GM21515 (cell line): ENCODE measurements at regions not wholly inside any gene's neighbourhood (a gene's known extent, or its start where the extent isn't known, plus 50 kb on each side); places are given as distances from the start of the nearest gene placed in this dataset.

Experiments
- ATAC-seq: cut with Tn5 transposase; IDR thresholded peaks from one replicate; pipeline ENCODE4 v1.9.1; 2021; ENCODE audit not compliant: unreplicated experiment

DNA sequence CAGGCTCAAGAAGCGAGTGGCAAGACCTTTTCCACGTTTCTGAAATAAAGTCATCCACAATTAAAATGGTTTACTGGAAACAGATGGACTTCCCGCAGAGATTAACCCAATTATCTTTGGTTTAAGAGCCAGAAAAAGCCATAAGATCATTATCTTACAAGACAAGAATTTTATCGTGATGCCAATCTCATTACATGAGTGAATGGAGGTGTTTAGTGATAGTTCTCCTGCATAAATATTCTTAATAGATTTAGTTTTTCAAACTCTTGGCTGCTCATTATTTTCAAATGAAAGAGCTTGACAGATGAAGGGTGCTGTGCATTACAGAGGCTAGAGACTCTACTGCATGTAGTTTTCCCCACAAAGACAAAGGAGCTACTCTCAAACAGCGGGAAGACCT, 1028.4 kb upstream of the PIK3C3 start:
- no peak for ATAC-seq

DNA sequence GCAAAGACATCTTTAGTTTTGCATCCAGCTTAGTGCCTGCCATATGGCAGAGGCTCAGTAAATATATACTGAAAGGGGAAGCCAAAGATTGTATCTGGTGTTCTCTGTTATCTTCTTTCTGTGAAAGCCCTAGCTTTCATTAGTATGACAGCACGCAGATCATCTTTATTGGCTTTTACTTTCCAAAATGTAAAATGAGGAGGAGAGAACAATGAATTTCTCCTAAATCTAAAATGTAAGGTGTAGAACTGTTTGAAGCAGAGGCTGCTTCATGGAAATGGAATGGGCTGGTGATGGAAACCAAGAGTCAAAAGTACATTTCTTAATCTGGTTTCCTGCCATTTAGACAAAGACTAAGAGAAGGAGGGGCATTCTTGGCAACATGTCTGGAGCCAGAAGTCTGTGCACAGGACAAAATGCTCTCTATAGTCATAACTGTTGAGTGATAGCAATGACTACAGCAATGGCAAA, 1029.9 kb upstream of the PIK3C3 start:
- no peak for ATAC-seq

DNA sequence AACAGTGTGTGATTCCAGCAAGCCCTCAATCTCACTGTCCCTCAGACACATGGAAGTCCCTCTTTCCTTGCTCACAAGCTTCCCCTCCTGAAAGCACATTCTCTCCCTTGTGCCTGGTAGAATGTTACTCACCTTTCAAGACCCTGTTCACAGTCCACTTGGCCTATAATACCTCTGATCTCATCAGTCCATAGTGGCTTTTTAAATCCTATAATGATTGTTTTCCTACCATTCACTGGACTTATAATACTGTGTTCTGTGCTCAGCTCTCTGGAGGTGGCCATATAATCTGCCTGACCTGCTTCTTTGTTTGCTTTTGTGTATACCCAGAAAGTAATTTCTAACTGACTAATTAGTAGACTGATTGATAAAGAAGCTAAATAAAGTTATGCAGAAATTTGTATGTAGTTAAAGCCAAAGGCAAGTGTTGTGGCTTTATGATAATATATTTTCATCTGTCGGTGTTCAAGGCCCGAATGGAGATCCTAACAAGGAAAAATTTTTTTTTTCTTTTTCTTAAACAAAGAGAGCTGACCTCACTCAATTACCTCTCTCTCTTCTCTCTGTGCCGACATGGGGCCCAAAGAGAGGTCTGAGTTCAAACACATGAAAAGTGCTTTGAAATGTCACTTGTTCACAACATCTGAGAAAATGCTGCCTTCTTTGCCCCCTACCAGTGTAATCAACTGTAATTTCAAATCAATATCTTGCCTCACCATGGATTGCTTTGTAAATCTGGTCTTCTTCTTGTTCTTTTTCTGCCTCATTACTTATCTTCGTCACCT, 1033.0 kb upstream of the PIK3C3 start:
- no peak for ATAC-seq

DNA sequence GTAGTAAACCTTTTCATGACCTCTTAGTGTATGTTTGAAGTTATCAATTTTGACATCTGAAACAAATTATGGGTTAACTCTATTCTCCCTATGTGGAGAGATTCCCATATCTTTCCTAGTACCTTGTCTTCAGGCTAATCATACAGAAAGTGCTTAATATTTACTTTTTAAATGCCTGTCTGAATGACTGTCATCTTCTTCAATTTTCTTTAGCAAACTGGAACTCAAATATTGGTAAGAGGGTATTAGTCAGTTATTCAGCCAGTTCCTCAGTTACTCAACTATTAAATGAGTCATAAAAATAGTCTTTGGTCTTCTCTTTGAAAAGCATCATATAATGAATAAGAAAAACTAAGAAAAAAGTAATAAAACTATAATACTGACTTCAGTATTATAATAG, 1038.0 kb upstream of the PIK3C3 start:
- no peak for ATAC-seq

DNA sequence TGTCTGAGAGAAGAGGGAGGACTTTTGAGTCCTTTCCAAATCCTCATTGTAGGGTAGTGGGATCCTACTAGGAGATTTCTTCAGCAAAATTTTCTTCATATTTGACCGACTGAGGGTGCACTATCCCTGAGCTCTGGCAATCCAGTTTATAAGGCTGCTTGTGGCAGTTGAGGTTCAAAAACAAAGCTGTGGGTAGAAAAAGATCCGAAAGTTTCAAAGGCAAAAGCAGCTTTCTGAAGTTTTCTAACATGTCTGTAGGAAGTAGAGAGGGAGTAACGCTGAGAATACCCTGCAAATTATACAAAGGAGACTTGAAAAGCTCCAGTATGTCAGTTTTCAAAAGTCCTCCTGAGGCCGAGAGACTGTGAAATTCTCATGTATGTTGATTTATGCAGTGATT, 1039.3 kb upstream of the PIK3C3 start:
- no peak for ATAC-seq

DNA sequence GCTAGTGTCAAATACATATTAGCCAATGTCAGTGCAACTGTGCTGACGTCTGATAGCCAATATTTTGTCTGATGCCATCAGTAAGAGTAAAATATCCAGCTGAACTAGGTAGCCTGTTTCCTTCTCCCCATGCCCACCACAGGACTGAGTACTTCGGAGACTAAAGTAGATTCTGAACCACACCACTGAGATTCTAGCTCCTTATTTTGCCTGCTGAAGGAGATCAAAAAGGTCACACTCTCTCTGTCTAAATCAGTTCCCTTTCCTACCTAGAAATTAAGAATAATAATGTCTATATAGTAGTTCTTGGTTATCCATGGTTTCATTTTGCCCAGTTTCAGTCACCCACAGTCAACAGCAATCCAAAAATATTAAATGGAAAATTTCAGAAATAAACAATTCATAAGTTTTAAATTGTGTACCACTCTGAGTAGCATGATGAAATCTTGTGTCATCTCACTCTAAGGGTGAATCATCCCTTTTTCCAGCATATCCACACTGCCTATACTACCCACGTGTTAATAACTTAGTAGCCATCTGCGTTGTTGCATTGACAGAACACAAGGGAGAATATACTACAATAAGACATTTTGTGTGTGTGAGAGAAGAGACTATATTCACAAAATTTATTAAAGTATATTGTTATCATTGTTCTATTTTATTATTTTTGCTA, 1043.3 kb upstream of the PIK3C3 start:
- no peak for ATAC-seq

DNA sequence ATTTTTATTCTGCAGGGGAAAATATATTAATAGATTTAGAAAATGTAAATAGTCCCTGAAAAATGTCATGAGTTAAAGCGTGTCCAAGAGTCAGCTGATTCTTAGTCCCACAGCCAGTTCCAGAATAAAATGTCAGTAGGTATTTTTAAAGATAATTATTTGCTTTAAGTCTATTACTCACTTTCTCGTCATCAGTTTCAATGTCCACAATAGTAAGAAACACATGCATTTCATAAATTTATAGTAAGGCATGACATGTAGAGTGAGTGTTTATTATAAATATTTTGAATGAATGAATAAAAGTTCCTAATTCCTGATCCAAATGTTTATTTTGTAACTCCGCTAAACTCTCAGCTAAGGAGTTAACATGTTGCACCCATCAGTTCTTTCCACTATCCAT, 1044.0 kb upstream of the PIK3C3 start:
- no peak for ATAC-seq

DNA sequence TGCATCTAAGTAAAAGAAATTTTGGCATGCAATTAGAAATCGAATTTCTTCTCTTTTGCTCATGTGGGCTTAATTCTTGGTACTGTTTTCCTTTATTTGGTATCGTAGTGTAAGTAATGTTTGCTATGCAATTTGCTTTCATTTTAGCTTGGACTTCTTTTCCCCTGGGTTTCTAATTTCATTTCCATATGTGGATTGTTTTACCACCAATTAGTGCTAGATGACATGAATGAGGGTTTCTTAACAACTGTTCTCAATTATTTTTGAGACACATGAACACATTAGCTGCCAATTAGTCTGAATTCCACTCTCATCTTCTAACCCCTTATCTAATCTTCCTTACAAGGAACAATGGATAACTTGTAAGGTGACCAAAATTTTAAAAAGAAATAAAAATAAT, 1047.2 kb upstream of the PIK3C3 start:
- ATAC-seq = no peak

DNA sequence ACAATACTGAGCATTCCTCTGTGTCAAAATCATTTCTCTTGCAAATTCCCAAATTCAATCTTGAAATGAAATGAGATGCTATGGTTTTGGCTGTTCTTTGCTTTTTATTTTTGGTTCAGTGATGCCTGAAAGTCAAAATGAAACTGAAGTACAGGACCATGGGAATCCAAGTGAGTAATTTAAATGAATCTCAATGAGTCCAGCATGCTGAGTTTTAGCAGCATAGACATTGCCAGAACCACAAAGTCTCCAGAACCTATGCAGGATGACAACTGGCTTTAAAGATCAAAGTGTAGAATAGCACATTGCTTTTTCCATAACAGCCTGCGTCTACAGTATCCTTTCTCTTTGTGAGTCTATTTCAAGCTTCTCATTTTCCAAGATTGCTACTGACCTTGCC, 1050.7 kb upstream of the PIK3C3 start:
- ATAC-seq = no peak

DNA sequence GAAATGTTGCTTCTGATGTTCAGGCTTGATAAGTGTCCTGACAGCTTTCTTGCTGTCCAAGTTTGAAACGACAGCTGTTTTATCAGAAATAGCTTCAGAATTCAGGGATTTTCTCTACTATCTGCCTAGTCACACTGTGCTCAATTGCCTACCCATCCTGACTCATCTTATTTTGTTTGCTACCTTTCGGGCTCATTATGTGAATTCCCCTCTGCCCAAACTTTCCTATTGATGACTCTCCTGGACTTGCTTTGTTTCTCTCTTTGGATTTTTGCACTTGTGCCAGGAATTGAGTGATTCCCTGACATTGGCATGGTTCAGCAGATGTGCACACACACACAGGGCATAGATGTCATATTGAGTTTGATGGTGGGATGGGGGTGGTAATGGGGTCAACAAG, 1052.6 kb upstream of the PIK3C3 start:
- ATAC-seq = no peak

DNA sequence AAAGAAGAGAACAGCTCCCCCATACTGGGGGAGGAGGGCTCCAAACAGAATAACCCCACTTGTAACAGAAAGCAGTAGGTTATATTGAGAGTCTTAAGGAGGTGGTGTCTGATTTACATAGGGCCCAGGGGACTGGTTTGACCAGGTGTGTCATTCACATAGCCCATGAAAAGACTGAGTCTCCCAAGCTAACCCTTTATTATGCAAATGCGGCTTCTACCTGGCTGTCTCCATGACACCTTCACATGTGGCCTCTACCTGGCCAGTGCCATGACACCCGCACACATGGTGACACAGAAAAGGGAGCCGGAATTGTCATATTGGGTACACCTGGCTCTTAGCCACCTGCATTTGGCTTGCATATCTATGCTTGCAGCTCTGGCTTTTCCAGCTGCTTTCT, 1057.2 kb upstream of the PIK3C3 start:
- no peak for ATAC-seq

DNA sequence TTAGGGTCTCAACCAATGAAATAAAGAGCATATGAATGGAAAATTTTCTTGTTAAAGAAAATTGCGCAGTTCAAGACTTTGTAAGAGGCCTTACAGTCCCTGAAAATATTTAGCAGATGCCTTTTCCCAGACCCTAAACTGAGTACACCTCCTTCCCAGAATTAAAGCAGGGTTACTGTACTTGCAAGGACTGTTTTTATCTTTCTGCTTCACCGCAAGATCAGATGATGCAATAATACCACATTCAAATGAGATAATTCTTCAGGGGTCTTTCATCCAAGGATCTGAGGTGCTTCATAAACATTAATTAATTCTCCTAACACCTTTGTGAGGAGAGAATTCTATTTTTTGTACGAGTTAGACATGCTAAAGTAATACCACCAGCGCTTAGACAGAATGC, 1071.8 kb upstream of the PIK3C3 start:
- ATAC-seq = no peak

DNA sequence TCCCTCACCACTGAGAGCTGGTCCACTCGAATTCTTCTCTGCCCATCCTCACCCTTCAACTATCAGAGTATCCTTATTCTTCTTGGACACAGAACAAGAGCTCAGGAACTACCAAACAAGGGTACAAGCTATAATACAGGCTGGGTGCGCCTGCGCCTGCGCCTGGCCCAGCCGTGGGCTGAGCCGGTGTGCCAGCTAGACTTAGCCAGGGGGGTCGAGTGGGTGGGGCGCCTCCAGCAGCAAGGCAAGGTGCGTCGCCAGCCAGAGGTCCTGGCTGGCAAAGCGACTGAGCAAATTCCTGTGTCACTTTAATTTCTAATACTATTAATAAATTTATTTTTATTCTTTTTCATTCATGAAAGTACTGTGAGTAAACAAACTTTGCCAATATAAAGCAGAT, 1072.6 kb upstream of the PIK3C3 start:
- ATAC-seq = no peak

DNA sequence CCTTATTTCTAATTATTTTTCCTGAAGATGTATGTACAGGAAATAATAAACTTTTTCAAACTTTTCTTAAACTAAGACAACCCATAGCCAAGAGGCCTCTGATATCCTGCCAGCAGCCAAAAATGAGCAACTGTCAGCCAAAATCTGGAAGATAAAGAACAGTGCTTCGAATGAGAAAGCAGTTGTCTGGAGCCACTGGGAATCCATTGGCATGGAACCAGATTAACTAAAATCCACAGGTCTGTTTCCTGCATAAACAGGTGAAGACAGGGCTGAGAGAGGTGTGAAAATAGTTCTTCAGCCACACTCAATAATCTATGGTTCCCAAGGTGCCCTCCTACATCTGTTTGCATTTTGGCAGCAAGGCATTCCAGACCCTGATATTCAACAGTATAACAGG, 1076.7 kb upstream of the PIK3C3 start:
- no peak for ATAC-seq

DNA sequence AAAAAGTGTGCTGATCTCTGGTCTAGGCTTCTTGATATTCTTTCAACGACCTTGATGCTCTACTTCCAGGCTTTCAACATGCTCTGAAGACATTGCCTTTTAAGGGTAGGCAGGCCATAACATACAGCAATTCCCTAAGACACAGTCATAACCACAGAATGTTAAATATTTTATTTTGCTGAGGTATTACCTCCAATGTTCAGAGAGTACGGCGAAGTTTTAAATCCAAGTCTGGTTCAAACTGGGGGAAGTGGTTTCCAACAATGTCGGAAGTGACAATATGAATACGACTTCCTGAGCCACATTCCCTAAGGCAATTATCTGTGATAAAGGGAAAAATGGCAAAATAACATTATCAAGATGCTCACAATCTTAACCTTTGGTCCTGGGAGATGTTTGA, 1077.9 kb upstream of the PIK3C3 start:
- no peak for ATAC-seq

DNA sequence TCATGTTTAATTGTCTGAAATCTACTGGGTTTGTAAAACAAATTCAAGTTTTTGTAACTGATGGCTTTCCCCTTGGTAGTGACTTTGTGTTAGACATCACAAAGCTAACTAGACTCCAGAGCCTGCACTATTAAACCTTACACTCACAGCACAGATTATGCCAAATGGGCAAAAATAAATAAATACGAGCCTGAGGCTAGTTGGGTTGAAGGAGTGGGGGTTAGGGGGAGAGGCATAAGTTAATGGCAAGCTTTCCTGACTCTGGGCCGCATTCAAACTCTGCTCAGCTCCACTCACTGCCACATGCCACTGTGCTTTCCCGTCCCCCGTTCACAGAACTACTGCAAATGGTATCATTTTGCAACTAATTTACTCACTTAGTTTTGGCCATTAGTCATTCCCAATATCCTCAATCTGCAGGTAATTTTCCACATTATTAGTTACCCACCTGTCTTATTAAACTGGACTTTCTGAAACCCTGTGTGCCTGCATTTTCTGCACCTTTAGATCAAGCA, 1079.9 kb upstream of the PIK3C3 start:
- ATAC-seq = no peak

DNA sequence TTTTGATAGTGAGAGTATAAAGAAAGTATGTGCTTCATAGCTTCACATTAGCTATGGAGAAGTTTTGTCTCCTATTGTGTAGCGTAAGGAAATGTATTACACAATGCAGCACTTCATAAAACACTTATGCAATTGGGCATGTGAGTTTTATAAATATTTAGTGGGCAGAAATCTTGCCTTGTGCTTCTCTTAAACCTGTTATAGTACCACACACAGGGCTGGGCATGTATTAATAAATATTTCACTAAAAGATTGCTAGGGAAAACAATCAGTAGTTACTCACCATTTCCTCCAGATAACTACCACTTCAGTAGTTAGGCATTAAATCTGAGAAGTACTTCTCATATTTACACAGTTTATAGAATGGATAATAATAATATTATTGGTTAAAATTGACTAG, 1080.8 kb upstream of the PIK3C3 start:
- no peak for ATAC-seq

DNA sequence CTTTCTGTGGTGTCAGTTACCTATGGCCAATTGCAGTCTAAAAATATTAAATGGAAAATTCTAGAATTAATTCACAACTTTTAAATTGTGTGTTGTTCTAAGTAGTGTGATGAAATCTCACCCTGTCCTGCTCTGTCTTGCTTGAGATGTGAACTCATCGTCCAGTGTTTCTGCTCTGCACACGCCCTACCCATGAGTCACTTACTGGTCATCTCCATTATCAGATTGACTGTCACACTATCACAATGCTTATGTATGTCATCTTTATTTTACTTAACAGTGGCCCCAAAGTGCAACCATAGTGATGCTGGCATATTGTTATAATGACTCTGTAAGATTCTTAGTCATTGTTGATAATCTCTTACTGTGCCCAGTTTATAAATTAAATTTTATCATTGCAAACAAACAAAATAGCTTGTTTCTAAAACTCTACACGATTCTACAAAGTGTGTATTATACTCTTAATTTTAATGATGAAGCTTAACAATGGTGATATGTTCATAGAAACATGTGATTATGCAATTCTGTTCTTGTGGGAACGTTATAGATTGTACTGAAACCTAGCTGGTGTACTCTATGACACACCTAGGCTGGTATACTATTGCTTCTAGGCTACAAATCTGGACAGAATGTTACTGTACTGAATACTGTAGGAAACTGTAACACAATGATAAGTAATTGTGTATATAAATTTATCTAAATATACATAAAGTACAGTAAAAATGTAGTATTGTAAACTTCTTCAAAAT, 1086.8 kb upstream of the PIK3C3 start:
- no peak for ATAC-seq

DNA sequence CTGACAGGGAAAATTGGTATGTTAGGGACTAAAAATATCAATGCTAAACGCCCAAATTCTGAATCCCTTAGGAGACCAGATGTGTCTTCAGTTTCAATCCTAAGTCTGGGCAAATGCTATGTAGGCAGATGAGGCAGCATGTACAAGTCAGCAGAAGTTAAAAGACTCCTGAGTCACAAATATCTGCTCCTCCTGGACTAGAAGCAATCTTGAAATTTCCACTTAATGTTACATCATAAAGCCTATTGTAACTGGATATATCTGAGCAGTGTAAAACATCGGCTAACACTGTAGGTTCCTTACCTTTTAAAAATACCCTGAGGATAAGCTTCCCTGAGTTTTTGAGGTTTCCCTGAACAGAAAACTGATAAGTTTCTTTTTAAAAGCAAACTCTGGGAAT, 1087.6 kb upstream of the PIK3C3 start:
- ATAC-seq = no peak

DNA sequence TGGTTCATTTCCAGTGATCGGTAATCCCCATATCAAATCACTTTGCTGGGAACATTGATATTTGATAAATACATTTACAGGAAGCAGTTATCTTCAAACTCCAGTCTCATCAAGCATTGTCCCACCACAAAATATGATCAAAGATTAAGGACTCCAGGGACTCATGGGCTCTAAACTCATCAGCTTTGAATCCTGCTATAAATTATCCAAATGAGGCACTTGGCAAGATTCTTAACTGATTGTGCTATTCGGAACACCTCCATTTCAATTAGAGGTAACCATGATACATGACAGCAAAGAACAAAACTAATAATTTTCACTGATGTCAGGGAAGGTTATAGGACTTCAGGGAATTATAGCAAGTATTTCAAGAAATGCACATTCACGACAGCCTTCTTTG, 1088.1 kb upstream of the PIK3C3 start:
- no peak for ATAC-seq

DNA sequence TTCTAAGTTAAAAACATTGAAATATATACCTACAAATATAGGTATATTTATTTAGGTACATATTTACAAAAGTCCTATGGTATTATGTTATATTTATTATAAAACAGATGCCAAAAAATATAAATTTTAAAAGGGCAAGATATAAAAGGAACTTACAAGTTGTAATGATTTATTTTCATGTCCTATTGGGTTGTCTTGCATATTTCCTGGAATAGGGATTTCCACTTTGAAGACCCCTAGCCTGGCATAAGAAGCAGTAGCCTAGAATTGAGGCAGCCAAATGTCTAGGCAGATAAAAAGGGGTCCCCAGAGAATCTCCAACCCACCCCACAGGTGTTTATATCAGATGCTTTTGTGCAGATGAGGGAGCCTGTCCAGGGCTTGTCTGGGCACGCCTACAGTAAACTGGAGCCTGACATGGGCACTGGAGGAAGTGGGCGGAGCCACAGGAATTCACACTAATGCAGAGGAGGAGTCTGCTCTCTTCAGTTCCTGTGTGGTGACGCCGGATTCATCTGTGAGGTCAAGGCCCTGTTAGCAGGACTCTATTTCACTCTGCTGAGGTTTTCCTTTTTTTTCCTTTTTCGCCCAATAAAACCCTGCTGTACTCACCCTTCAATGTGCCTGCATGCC, 1088.9 kb upstream of the PIK3C3 start:
- ATAC-seq = no peak
